ENCODE measurements at regions not wholly inside any gene's neighbourhood (a gene's known extent, or its start where the extent isn't known, plus 50 kb on each side); places are given as distances from the start of the nearest gene placed in this dataset.

DNA sequence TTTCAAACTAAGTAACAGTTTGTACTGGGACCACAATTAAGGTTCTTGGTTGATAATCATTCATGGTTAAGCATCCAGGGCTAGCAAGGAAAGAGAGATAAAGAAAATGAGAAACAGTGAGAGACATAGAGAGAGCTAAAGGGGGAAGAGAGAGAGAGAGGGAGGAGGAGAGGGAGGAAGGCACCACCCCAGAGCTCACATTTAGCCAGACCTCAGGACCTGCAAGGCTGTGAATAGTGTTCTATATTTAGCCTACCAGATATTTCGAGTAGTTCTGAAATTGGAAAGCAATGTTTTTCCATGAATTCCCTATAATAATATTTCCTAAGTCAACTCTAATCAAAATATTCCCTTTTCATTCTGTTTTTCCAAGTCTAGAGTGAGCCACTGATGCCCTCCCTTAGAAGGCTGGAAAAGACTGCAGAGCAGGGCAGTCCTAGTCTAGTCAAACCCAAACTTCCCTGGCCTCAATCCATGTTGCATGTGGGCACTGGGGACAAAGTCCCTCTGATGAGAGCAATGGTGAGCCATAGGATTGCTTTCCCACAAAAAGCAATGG is 119.4 kb upstream of the INHBA start:
- H3K9me3 Mint-ChIP-seq: peaks cover 4% of the 10 kb centered on the region
- H3K27me3 Mint-ChIP-seq: peaks cover 14% of the 10 kb centered on the region
- ChIA-PET POLR2A (no interaction called here), CTCF (no interaction called here)
- DNase-seq: no peak
- H3K36me3 Mint-ChIP-seq (ENCODE audit: low read depth): no peaks in the 10 kb centered on the region
- H3K27ac Mint-ChIP-seq: no peak overlapping the region
- H3K4me3 Mint-ChIP-seq: no peak overlapping the region
- intact Hi-C loops (cut with micrococcal nuclease): no loop called here
- ATAC-seq: no peak
- peaks cover 7% of the 10 kb centered on the region for H3K4me1 Mint-ChIP-seq (ENCODE audit: low read depth)
- TF ChIP-seq CTCF (IDR thresholded peaks at IDR 0.05): no peak

- intact Hi-C loops (cut with micrococcal nuclease): no loop called here
- H3K4me3 Mint-ChIP-seq: no peak overlapping the region
- ChIA-PET POLR2A (no interaction called here), CTCF (no interaction called here)
- no peaks in the 10 kb centered on the region for H3K36me3 Mint-ChIP-seq (ENCODE audit: low read depth)
- DNase-seq: no peak
- H3K9me3 Mint-ChIP-seq: peaks cover 4% of the 10 kb centered on the region
- H3K27ac Mint-ChIP-seq: no peak overlapping the region
- TF ChIP-seq CTCF (IDR thresholded peaks at IDR 0.05): no peak
- H3K27me3 Mint-ChIP-seq: peaks cover 14% of the 10 kb centered on the region
- ATAC-seq: no peak
- H3K4me1 Mint-ChIP-seq (ENCODE audit: low read depth): peaks cover 12% of the 10 kb centered on the region
Measured at GRCh38 chr7:41821521-41822213, 118.8 kb upstream of the INHBA start.

DNA sequence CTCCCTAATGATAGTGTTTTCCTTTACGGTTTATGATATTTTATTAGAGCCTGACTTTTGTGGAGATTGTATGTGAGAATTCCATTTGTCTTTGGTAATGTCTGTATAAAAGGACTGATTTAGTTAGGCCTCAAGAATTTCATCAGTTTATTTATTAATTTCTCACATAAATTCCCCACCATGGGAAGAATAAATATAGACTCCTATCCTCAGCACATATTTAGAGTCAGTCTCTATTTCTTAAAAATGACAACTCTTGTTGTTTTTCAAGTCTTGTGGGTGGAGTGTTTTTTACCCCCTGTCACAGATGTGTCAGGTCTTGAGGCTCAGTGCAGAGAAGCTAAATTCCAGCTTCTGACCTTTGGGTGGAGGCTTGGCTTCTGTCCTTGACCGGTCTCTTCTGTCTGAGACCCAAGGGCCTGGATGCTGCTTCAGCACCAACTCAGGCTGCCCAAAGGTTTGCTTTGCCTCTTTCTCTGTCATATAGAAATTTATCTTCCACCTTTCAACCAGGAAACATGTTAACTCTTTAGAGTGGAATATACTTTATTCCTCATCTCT is 117.3 kb upstream of the INHBA start:
- H3K4me1 Mint-ChIP-seq (ENCODE audit: low read depth): peaks cover 22% of the 10 kb centered on the region
- intact Hi-C loops (cut with micrococcal nuclease): no loop called here
- no peaks in the 10 kb centered on the region for H3K36me3 Mint-ChIP-seq (ENCODE audit: low read depth)
- H3K27me3 Mint-ChIP-seq: peaks cover 14% of the 10 kb centered on the region
- no peak for ATAC-seq
- peaks cover 4% of the 10 kb centered on the region for H3K9me3 Mint-ChIP-seq
- POLR2A ChIA-PET: no interaction called here
- no peak for DNase-seq
- no peak for TF ChIP-seq CTCF (IDR thresholded peaks at IDR 0.05)
- CTCF ChIA-PET: no interaction called here
- no peak overlapping the region for H3K4me3 Mint-ChIP-seq
- no peak overlapping the region for H3K27ac Mint-ChIP-seq

DNA sequence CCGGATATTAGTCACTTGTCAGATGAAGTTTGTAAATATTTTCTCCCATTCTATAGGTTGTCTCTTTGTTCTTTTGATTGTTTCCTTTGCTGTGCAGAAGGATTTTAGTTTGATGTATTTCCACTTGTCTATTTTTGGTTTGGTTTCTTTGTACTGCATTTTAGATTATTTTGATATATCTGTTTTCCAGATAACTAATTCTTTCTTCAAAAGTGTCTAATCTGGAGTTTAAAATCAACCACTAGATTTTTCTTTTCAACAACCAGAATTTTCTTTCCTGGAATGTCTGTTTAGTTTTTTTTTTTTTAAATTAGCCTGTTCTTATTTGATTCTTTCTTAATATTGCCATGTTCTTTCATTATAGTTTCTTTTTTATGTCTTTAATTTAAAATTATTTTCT is 116.8 kb upstream of the INHBA start:
- ChIA-PET CTCF (no interaction called here), POLR2A (no interaction called here)
- ATAC-seq (no peak), DNase-seq (no peak)
- Mint-ChIP-seq H3K27me3 (peaks cover 14% of the 10 kb centered on the region), H3K27ac (no peak overlapping the region), H3K4me1 (ENCODE audit: low read depth) (peaks cover 27% of the 10 kb centered on the region), H3K9me3 (peaks cover 4% of the 10 kb centered on the region), H3K36me3 (ENCODE audit: low read depth) (no peaks in the 10 kb centered on the region), H3K4me3 (no peak overlapping the region)
- no peak for TF ChIP-seq CTCF (IDR thresholded peaks at IDR 0.05)
- intact Hi-C loops (cut with micrococcal nuclease): loop anchor here (5.0 kb wide), 1 partner anchor 53 kb away; no protein-coding TSS in a partner anchor

- ChIA-PET CTCF (no interaction called here), POLR2A (no interaction called here)
- Mint-ChIP-seq H3K27me3 (peaks cover 14% of the 10 kb centered on the region), H3K4me3 (no peak overlapping the region), H3K27ac (no peak overlapping the region), H3K36me3 (ENCODE audit: low read depth) (no peaks in the 10 kb centered on the region), H3K4me1 (ENCODE audit: low read depth) (peaks cover 23% of the 10 kb centered on the region), H3K9me3 (peaks cover 4% of the 10 kb centered on the region)
- intact Hi-C loops (cut with micrococcal nuclease): loop anchor here (5.0 kb wide), 1 partner anchor 53 kb away; no protein-coding TSS in a partner anchor
- no peak for TF ChIP-seq CTCF (IDR thresholded peaks at IDR 0.05)
- no peak for DNase-seq
- no peak for ATAC-seq
Measured at GRCh38 chr7:41818765-41819398, 116.0 kb upstream of the INHBA start.

Data from activated CD8-positive, alpha-beta T cell treated with anti-CD3 and anti-CD28 coated beads for 36 hours (primary cell).